BE2C (cell line): ENCODE measurements at regions not wholly inside any gene's neighbourhood (a gene's known extent, or its start where the extent isn't known, plus 50 kb on each side); places are given as distances from the start of the nearest gene placed in this dataset.

Experiments used
- DNase-seq: peaks from one replicate; pipeline ENCODE4 v3.0.0-alpha.2; 2020
- H3K27me3 ChIP-seq: fragments of 250-450 bp; sonication (Bioruptor Pico); 2 replicates; pipeline ENCODE4 v1.5.1; 2020; ENCODE audit warnings: mild to moderate bottlenecking
- H3K36me3 ChIP-seq: fragments of 250-450 bp; sonication (Bioruptor Pico); 2 replicates; pipeline ENCODE4 v1.5.1; 2020; ENCODE audit warnings: mild to moderate bottlenecking
- H3K4me1 ChIP-seq: fragments of 250-450 bp; sonication (Bioruptor Pico); 2 replicates; pipeline ENCODE4 v1.5.1; 2020
- H3K4me3 ChIP-seq: 2 replicates; pipeline ENCODE4 v1.5.1; 2011; ENCODE audit warnings: low read depth, low read length
- H3K9me3 ChIP-seq: fragments of 250-450 bp; sonication (Bioruptor Pico); 2 replicates; pipeline ENCODE4 v1.5.1; 2020
- CTCF ChIP-seq: IDR thresholded peaks from 2 replicates; pipeline ENCODE4 v1.5.1; 2012; ENCODE audit warnings: mild to moderate bottlenecking, low read depth, low read length

GRCh38 chr16:66292241-66292935 is 74.1 kb upstream of the CDH5 start:
- Histone ChIP-seq H3K9me3 (no peaks in the 10 kb centered on the region), H3K27me3 (peaks cover 8% of the 10 kb centered on the region; the same call in 1 of the 2 replicates), H3K36me3 (no peaks in the 10 kb centered on the region), H3K4me3 (no peak overlapping the region), H3K4me1 (no peaks in the 10 kb centered on the region)
- no peak for DNase-seq
- no peak for TF ChIP-seq CTCF

GRCh38 chr16:66291833-66292232 is 74.7 kb upstream of the CDH5 start:
- no peaks in the 10 kb centered on the region for H3K36me3 ChIP-seq
- no peaks in the 10 kb centered on the region for H3K4me1 ChIP-seq
- no peak for DNase-seq
- no peaks in the 10 kb centered on the region for H3K9me3 ChIP-seq
- H3K4me3 ChIP-seq = no peak overlapping the region
- TF ChIP-seq CTCF = no peak
- H3K27me3 ChIP-seq = peaks cover 8% of the 10 kb centered on the region; the same call in 1 of the 2 replicates

- TF ChIP-seq CTCF = no peak
Measured at GRCh38 chr16:66290431-66290830, 76.1 kb upstream of the CDH5 start.

GRCh38 chr16:66289986-66290385 is 76.5 kb upstream of the CDH5 start:
- no peaks in the 10 kb centered on the region for H3K4me1 ChIP-seq
- no peaks in the 10 kb centered on the region for H3K9me3 ChIP-seq
- no peaks in the 10 kb centered on the region for H3K36me3 ChIP-seq
- no peak overlapping the region for H3K4me3 ChIP-seq
- DNase-seq = no peak
- peaks cover 8% of the 10 kb centered on the region; the same call in 1 of the 2 replicates for H3K27me3 ChIP-seq
- no peak for TF ChIP-seq CTCF

More at GRCh38 chr16:66290431-66290830, 76.1 kb upstream of the CDH5 start:
- no peak for DNase-seq
- H3K9me3 ChIP-seq = no peaks in the 10 kb centered on the region
- H3K4me3 ChIP-seq = no peak overlapping the region
- H3K36me3 ChIP-seq = no peaks in the 10 kb centered on the region
- peaks cover 8% of the 10 kb centered on the region; the same call in 1 of the 2 replicates for H3K27me3 ChIP-seq
- H3K4me1 ChIP-seq = no peaks in the 10 kb centered on the region

GRCh38 chr16:66289051-66289680 is 77.3 kb upstream of the CDH5 start:
- no peak for TF ChIP-seq CTCF
- Histone ChIP-seq H3K4me1 (no peaks in the 10 kb centered on the region), H3K36me3 (no peaks in the 10 kb centered on the region), H3K4me3 (no peak overlapping the region), H3K27me3 (peaks cover 8% of the 10 kb centered on the region; the same call in 1 of the 2 replicates), H3K9me3 (no peaks in the 10 kb centered on the region)
- DNase-seq = no peak

- Histone ChIP-seq H3K4me1 (no peaks in the 10 kb centered on the region), H3K27me3 (0 out of 2 replicates have a peak, but pooled peaks cover 4% of the 10 kb centered on the region), H3K9me3 (no peaks in the 10 kb centered on the region), H3K4me3 (no peak overlapping the region), H3K36me3 (no peaks in the 10 kb centered on the region)
- no peak for DNase-seq
- TF ChIP-seq CTCF = no peak
Measured at GRCh38 chr16:66287926-66288325, 78.6 kb upstream of the CDH5 start.
